ENCODE measurements at regions not wholly inside any gene's neighbourhood (a gene's known extent, or its start where the extent isn't known, plus 50 kb on each side); places are given as distances from the start of the nearest gene placed in this dataset.

DNA sequence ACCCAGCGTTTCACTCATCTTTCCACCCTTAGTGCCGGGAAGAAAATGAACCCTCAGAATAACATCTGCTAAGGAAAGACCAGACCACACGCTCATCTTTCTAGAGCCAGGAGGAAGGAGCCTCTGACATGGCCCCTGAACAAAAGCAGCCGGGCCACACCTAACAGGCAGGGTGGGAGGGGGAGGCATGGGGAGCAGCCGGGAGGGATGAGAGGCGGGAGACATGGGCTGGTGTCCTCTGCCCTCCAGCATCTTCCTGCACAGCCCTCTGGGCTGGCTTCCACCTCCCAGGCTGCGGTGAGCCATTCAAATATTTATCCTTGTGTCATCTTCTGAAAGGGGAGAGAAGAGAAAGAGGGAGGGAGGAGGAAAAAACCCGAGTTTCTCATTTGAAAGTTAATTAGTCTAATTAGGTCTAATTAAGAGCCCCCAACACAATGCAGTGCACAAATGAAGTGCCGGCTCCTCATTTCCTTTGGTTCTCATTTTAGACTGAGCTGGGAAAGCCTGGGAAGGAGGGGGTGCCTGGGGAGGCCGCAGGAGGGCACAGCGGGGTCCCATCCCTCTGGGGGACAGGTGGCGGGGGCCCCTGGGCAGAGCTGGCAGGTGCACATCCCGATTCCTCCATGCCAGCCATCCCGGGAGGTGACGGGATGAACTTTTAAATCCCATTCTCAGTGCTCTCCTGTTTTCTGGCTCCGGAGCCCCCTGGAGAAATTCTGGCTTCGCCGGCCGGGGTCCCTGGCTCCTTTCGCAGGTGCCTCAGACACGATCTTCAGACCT, 90.5 kb downstream of the ENGASE start:
- DNase-seq: no peak

GRCh38 chr17:79164408-79164807, 89.8 kb downstream of the ENGASE start:
- no peak for DNase-seq

- no peak for DNase-seq
These were observed 88.4 kb downstream of the ENGASE start for GRCh38 chr17:79163071-79163470.

DNA sequence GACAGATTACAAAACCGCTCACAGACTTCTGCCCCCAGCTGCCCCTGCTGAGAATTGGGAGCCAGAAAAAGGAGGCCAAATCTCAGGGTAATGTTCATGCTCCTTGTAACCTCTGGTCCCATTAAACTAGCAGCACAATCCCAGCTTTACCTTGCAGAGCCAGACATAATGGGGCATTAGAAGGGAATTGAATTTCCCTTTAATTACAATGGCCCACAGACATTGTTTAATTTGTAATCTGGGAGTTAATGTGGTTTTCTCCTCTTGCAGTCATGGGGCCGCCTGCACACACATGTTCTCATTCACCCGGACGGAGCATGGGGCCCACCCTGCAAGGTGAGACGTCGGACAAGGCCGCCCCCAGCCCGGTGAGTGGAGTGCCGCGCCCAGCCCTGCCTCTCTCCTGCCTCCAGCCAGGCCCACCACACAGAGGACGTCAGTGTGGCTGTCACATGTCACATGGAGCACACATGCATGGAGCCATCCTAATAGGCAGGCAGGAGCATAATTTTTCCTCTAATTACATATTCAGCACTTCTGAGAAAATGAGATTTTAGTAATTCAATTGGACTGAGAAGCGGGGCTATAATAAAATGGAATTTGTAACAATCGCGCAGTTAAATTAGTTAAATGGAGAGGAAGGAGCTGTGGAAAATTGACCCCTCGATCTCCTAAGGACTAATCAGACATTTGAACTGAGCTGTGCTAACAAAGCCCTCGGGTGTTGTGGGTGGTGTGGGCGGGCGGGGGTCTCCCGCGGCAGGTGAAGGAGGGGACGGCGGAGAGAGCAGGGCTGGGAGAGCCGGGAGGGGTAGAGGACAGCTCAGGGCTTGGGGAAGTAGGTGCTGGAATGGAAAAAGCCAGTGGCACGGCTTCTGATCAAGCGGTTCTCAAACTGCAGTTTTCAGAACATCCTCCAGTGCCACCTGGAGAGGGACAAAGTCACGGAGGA, 87.7 kb downstream of the ENGASE start:
- no peak for DNase-seq

GRCh38 chr17:79160980-79161636, 86.5 kb downstream of the ENGASE start:
- DNase-seq: no peak

DNA sequence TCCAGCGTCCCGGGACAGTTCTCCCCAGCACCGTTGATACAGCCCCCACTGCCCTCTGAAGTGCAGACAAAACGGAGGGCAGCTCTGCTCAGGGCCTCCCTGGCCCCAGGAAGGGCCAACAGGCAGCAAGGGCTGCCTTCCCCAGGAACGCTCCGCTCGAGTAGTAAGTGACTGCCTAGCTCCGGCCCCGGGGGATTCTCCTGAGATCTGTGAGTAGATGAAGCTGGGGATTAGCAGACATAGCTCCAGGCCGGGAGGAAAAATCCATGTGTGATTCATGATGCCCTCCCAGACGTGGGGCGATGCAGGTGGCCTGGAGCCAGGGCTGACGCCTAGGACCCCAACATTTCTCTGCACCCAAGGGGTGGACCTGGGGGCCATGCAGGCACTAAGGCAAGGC, 85.3 kb downstream of the ENGASE start:
- DNase-seq: no peak

- no peak for DNase-seq
These were observed 84.8 kb downstream of the ENGASE start for GRCh38 chr17:79159471-79159870.

GRCh38 chr17:79156463-79157095, 82.0 kb downstream of the ENGASE start:
- DNase-seq: no peak

- DNase-seq: no peak
These were observed 81.1 kb downstream of the ENGASE start for GRCh38 chr17:79155701-79156100.

DNA sequence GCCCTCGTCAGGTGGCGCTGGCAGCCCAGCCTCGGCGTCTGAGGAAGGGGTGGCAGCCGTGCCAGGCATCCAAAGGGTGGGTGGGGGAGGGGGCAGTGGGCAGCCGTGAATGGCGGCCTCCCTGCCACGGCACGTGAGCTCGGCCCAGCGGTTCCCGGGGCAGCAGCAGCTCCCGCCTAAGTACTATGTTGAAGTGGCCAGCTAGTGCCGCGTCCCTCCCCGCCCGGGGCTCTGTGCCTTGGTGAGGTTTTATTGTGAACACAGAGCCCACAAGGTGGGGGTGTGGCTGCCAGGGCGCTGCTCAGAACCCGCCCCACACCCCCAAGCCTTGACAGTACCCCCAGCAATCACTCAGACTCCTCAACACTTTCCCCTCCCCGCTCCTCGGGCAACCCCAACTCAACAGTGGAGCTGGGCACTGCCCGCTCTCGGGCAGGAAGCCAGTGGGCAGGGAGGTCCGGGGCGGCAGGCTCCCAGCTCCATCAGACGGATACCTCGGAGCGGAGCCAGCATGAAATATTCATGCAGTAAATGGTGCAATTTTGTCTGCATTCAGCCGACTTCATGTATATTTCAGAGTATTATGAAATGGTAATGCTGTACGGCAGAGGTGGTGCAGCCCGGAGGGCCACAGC, 80.4 kb downstream of the ENGASE start:
- no peak for DNase-seq

DNA sequence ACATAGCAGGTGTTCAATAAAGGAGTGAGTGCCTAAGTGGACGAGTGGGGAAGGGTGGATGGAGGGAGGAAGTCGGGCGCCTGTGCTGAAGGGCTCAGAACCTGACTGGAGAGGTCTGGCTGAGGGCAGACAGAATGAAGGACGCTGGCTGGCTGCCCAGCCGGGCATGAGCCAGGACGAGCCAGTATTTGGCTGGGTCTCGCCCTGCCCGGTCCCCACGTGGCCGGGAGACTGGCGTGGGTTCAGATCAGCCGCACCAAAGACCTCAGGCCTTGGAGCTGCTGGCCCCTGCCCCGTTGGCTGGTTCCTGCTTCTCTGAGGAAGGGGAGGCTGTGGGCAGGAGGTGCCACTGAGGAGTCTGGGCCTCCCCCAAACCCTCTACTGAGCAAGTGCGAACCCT, 79.8 kb downstream of the ENGASE start:
- no peak for DNase-seq

DNA sequence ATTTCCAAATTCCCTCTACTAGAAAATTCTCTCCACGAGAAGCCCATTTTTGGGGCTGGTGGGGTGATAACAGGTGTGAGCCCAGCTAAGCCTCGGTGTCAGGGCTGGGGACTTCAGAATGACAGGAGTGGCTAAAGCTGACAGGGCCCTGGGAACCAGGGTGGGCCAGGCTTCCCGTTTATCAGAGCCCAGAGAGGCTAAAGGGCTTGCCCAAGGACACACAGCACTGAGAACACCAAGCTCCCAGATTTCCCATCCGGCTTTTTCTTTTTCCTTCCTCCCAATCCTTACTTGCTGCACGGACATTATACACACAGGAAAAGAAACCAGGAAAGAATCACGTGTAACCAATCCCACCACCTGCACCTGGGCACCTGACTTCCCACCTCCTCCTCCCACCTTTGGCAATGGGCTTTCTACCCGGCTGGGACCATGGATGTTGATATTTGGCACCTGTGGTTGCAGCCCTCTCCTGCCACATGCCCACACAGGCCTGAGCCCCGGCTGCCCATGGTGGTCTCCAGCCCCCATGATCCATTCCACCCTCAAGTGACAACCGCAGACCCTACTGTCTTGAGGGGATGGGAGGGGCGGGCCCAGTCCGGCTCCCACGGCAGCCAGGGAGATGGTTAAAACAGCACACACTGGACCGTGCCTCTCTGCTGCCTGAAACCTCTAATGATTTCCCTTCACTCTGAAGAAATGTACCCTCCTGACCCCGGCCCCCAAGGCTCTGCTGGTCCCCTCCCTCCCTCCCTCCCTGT, 78.9 kb downstream of the ENGASE start:
- no peak for DNase-seq

DNA sequence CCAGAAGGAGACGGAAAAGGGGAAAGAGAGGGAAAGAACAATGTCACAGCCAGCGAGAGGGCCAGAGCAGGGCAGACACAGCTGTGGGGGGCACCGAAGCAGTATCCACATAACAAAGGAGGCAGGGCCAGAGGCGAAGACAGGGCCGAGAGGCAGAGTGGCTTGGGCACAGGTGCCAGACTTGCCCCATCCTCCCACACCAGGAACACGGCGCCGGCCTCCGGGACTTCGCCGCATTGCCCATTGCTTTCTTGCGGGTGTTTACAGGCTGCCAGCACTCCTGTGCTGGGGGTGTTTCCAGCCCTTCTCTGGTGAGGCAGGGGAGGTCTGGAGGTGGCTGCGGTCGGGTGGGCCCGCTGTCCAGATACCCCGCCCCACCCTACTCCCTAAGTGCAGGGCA, 78.0 kb downstream of the ENGASE start:
- DNase-seq: no peak

DNA sequence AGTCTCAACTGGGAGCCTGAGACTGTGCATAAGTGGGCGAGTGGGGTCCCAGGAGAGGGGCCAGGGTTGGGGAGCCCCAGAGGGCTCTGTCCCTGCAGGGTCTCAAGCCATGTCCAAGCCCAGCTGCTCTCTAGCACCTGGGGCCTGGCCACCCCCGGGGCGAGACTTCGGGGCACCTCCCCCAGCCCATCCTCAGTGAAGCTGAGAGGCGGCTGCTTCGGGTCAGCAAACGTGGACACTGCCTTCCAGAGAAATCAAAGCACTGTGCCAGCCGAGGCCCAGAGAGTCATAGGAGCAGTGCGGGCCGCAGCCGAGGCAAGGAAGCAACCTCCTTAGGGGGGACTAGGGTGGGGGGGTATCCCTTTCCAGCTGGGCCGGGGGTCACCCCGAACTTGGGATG, 77.5 kb downstream of the ENGASE start:
- DNase-seq: no peak

DNA sequence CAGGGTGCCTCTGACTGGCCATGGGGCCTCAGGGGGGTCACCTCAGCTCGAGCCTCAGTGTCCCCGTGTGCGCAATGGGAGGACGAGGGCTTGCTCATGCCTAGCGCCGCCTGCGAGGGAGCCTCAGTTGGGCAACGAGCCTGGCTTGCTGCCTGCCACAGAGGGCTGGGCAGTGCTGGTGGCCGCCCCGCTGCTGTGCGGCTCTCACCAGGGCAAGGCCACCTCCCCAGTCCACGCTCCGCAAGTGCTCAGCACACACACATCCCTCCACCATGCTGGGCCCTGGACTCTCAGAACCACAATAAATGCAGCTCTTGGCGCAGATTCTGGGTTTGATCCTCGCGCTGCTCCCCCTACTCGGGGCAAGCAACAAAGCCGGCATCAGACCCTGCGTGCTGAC, 76.2 kb downstream of the ENGASE start:
- DNase-seq: no peak

GRCh38 chr17:79150035-79150733, 75.6 kb downstream of the ENGASE start:
- no peak for DNase-seq

GRCh38 chr17:79148584-79148983, 74.0 kb downstream of the ENGASE start:
- no peak for DNase-seq

- no peak for DNase-seq
These were observed 73.3 kb downstream of the ENGASE start for GRCh38 chr17:79147746-79148506.

GRCh38 chr17:79146562-79146961, 71.9 kb downstream of the ENGASE start:
- no peak for DNase-seq

- DNase-seq: no peak
These were observed 70.9 kb downstream of the ENGASE start for GRCh38 chr17:79145548-79145947.

Data from occipital lobe (tissue), 1 donor.